Progenitor cell of endocrine pancreas (in vitro differentiated cells): ENCODE measurements at regions not wholly inside any gene's neighbourhood (a gene's known extent, or its start where the extent isn't known, plus 50 kb on each side); places are given as distances from the start of the nearest gene placed in this dataset.

ENCODE experiments used
- DNase-seq: peaks from one replicate; pipeline ENCODE4 v3.0.0; 2021; ENCODE audit warnings: low spot score; ENCODE audit not compliant: unreplicated experiment
- H3K27ac Mint-ChIP-seq: 2 replicates; pipeline ENCODE4 v1.8.0; 2021; ENCODE audit warnings: mild to moderate bottlenecking, moderate library complexity, mixed read lengths
- H3K27me3 Mint-ChIP-seq: 2 replicates; pipeline ENCODE4 v1.8.0; 2021; ENCODE audit warnings: mixed read lengths
- H3K36me3 Mint-ChIP-seq: 2 replicates; pipeline ENCODE4 v1.8.0; 2022; ENCODE audit warnings: mixed read lengths; ENCODE audit not compliant: insufficient read depth
- H3K4me1 Mint-ChIP-seq: 2 replicates; pipeline ENCODE4 v1.8.0; 2021; ENCODE audit warnings: low read depth, mixed read lengths
- H3K4me3 Mint-ChIP-seq: 2 replicates; pipeline ENCODE4 v1.8.0; 2021; ENCODE audit warnings: low read depth, mild to moderate bottlenecking, moderate library complexity, mixed read lengths
- H3K9me3 Mint-ChIP-seq: 2 replicates; pipeline ENCODE4 v1.8.0; 2021; ENCODE audit warnings: low read depth, mixed read lengths
- CTCF ChIP-seq: fragments of 200-600 bp; sonication (generic); IDR thresholded peaks from one replicate; pipeline ENCODE4 v1.5.0; 2021; ENCODE audit warnings: antibody characterized with exemption, mild to moderate bottlenecking; ENCODE audit not compliant: unreplicated experiment

GRCh38 chr3:72042397-72043203 is 257.7 kb upstream of the PROK2 start:
- no peak for DNase-seq
- Mint-ChIP-seq H3K9me3 (peaks cover under 1% of the 10 kb centered on the region), H3K4me3 (no peak overlapping the region), H3K36me3 (no peaks in the 10 kb centered on the region), H3K27me3 (peaks cover under 1% of the 10 kb centered on the region), H3K27ac (no peak overlapping the region), H3K4me1 (no peaks in the 10 kb centered on the region)
- no peak for TF ChIP-seq CTCF

GRCh38 chr3:72041511-72041910 is 256.6 kb upstream of the PROK2 start:
- peaks cover 3% of the 10 kb centered on the region for H3K27me3 Mint-ChIP-seq
- peaks cover 3% of the 10 kb centered on the region for H3K9me3 Mint-ChIP-seq
- DNase-seq, result no peak

GRCh38 chr3:72041076-72041475 is 256.1 kb upstream of the PROK2 start:
- H3K4me1 Mint-ChIP-seq, result no peaks in the 10 kb centered on the region
- no peak for DNase-seq
- peaks cover 3% of the 10 kb centered on the region for H3K27me3 Mint-ChIP-seq
- no peak for TF ChIP-seq CTCF
- H3K27ac Mint-ChIP-seq, result no peak overlapping the region
- no peaks in the 10 kb centered on the region for H3K36me3 Mint-ChIP-seq
- H3K9me3 Mint-ChIP-seq, result peaks cover 3% of the 10 kb centered on the region
- no peak overlapping the region for H3K4me3 Mint-ChIP-seq

More at GRCh38 chr3:72041511-72041910, 256.6 kb upstream of the PROK2 start:
- no peak for TF ChIP-seq CTCF
- Mint-ChIP-seq H3K4me1 (no peaks in the 10 kb centered on the region), H3K27ac (no peak overlapping the region), H3K36me3 (no peaks in the 10 kb centered on the region), H3K4me3 (no peak overlapping the region)

GRCh38 chr3:72039677-72040076 is 254.7 kb upstream of the PROK2 start:
- H3K27me3 Mint-ChIP-seq, result peaks cover 3% of the 10 kb centered on the region
- no peak overlapping the region for H3K4me3 Mint-ChIP-seq
- no peak for TF ChIP-seq CTCF
- peaks cover 3% of the 10 kb centered on the region for H3K9me3 Mint-ChIP-seq
- DNase-seq, result no peak
- no peak overlapping the region for H3K27ac Mint-ChIP-seq
- no peaks in the 10 kb centered on the region for H3K4me1 Mint-ChIP-seq
- no peaks in the 10 kb centered on the region for H3K36me3 Mint-ChIP-seq

GRCh38 chr3:72036899-72037298 is 252.0 kb upstream of the PROK2 start:
- H3K27me3 Mint-ChIP-seq, result peaks cover 3% of the 10 kb centered on the region
- H3K4me3 Mint-ChIP-seq, result no peak overlapping the region
- no peak for DNase-seq
- H3K27ac Mint-ChIP-seq, result no peak overlapping the region
- H3K4me1 Mint-ChIP-seq, result no peaks in the 10 kb centered on the region
- no peaks in the 10 kb centered on the region for H3K36me3 Mint-ChIP-seq
- peaks cover 3% of the 10 kb centered on the region for H3K9me3 Mint-ChIP-seq
- no peak for TF ChIP-seq CTCF
